Left kidney (tissue), 1 donor: ENCODE measurements at regions not wholly inside any gene's neighbourhood (a gene's known extent, or its start where the extent isn't known, plus 50 kb on each side); places are given as distances from the start of the nearest gene placed in this dataset.
"Not testable (repeated sequence)": the region's sequence is repeated elsewhere in the genome, so short reads cannot be mapped to it uniquely, and the experiment has no call there.

ENCODE experiments used
- DNase-seq: peaks from one replicate; pipeline ENCODE4 v3.0.0-alpha.2; 2013

DNA sequence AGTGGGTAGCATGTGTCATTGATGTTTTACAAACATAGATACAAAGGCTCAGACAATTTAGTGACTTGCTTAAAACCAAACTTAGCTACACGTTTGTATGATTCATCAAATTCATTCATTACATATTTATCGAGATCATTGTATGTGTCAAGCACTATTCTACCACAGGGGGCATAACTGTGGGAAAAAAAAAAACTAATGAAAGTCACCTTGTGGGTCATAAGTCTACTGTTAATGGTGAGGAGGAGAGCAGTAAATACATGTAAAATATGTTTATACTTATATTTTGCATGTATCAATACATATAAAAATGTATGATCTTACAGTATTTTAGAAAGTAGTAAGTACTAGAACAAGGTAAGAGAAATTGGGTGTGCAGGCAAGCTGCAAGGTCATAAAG lies 933.8 kb downstream of the IPMK start:
- no peak for DNase-seq

DNA sequence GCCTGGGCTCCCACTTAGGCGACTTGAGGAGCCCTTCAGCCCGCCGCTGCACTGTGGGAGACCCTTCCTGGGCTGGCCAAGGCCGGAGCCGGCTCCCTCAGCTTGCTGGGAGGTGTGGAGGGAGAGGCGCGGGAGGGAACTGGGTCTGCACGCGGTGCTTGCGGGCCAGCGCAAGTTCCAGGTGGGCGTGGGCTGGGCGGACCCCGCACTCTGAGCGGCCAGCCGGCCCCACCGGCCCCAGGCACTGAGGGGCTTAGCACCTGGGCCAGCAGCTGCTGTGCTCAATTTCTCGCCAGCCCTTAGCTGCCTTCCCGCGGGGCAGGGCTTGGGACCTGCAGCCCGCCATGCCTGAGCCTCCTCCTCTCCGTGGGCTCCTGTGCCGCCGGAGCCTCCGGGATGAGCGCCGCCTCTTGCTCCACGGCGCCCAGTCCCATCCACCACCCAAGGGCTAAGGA lies 946.3 kb downstream of the IPMK start:
- DNase-seq: not testable (repeated sequence)

DNA sequence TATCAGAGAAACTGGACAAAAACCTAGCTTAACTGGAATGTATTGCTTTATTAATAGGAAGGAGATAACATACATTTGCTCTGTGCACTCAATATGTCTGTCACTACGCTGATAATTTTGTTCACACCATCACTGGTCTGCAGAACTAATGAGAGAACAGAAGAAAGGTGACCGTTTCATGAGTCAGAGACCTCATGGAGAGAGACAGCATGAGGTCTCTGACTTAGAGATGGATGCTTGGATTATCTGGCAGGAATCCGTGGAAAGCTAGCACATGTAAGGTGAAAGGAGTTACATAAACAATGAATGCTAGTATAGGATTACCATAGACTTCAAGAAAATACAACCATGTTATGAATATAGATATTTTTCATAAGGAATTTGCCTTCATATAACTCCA lies 947.3 kb downstream of the IPMK start:
- no peak for DNase-seq

DNA sequence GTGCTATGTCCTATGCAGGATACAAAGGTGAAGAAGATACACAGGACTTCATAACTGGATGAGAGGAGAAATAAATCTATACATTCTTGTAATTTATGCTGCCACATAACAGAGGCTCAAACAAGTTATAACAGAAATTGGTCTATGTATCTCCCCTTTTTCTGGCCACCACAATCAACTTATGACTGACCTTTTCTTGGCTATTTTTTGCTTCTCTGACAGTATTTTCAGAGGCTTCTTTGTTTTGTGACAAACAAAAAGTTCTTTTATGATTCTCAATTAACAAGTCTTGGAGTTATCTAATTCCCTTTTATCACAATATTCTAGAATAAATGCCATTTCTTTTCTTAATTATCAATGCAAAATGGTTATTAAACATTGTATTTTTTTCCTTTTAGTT lies 953.0 kb upstream of the ZWINT start:
- no peak for DNase-seq

DNA sequence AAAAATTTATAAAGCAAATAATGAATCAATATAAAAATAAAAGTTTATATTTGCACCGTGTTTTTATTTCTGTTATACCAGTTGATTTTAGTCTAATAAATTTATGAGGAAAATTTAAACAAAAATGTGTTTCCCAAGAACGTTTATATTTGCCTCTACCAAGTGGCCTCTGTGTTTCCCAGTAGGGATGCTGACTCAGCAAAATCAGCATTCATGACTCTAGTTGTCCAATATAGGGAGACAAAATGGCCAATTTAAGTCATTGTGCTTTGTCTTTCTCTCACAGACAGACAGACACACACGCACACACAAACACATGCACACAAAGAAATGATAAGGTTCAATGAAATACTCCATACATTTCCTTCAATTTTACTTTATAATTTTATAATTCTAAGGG lies 942.5 kb upstream of the ZWINT start:
- no peak for DNase-seq

DNA sequence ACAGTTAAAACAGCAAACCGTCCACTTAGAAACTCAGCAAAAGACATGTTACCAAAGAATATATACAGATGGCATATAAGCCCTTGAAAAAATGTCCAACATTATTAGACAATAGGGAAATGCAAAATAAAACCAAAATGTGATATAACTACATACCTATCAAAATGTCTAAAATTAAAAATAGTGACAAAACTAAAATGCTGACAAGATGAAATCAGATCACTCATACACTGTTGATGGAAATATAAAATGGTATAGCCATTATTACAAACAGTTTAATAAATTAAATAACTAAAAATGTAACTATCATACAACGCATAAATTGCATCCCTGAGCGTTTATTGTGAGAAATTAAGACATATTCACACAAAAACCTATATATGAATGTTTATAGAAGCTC lies 939.7 kb upstream of the ZWINT start:
- DNase-seq: no peak

DNA sequence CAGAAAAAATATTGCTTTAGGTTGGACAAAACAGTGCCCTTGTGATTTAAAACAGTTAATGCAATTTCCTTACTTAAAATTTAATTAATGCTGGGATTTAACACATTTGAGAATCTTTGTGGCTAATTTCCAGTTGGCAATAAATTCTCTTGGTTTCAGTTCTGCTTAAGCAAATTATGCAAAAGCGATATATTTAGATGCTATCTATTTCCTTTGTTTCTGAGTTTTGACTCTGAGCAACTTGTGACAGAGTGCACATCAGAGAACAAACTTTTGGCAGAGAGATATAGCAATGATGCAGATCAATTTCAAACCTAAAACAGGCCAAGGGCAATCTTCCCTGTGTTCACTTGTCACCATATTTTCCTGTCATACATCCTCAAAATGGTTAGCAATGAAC lies 933.6 kb upstream of the ZWINT start:
- no peak for DNase-seq

DNA sequence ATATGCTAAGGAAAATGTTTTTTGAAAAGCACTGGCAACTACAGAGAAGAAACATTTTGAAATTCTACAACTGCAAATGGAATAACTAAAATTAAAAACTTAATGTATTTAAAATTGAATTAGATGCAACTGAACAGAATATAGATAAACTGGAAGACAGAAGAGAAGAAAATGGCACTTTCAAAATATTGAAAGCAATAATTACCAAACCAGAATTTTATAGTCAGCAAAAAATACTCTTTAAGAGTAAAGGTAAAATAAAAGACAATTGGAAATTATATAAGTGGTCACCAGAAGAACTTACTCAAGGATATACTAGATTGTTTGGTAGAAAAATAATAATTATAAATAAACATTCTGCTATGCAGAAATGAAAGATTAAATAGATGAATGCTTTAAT lies 927.7 kb upstream of the ZWINT start:
- DNase-seq: no peak

DNA sequence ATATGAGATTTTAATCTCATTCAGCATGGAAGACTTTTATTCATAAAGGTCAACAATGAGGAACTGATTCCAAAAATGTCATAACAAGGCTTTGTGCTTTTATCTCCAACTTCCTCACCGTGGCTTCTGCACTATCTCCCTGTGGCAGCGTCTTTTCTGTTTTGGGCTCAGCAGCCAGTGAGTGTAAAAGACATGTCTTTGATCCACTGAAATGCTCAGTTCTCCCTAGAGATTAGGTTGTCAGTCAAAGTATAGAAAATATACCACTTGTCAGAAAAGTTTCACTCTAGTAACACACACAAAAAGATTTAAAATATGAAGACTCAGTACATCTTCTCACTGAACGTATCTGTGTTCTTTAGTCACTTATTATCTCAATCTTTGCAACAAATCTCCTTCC lies 901.8 kb upstream of the ZWINT start:
- no peak for DNase-seq

DNA sequence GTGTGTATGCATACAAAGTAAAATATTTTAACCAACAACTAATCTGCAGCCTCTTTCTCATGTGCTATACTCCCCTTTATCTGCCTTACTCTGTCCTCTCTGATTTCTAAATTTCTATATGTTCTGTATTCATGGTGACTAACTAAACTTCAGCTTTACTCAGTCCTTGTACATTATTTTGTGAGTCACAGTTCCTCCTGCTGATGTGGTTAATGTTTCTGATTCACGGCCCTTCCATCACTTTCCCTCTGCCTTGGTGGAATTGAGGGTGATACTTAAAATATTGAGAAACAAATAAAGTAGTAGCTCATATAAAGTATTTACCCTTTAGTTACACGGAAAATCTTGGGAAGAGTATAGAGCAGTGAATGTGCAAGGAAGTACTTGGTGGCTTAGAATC lies 899.1 kb upstream of the ZWINT start:
- no peak for DNase-seq

DNA sequence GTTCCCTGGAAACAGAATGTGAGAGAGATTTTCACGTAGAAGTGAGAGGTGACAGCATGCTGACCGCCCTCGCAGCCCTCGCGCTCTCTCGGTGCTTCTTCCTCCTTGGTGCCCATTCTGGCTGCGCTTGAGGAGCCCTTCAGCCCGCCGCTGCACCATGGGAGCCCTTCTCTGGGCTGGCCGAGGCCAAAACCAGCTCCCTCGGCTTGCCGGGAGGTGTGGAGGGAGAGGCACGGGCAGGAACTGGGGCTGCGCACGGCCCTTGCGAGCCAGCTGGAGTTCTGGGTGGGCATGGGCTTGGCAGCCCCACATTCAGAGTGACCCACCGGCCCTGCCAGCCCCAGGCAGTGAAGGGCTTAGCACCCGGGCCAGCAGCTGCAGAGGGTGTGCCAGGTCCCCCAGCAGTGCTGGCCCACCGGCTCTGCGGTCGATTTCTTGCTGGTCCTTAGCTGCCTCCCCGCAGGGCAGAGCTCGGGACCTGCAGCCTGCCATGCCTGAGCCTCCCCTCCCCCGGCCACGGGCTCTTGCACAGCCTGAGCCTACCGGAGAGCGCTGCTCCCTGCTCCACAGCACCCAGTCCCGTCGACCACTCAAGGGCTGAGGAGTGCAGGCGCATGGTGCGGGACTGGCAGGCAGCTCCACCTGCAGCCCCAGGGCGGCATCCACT lies 888.7 kb upstream of the ZWINT start:
- DNase-seq: no peak

DNA sequence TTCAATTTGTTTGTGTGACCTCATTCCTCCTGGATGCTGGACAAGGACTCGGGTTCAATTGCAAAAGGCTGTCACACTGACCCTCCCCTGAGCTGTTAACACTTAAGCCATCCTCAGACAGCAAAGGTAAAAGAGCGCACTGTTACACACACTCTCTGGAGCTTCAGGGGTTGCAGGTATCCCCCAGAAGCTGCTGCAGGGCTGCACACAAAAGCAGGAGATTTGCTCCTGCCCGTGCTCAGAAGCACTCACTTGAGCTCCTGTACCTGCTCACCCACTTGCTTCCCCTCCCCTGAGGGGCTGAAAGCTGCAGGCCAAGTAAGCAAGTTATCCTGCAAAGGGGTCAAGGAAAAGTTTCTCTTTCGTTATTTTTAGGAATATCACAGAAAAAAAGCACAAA lies 886.2 kb upstream of the ZWINT start:
- no peak for DNase-seq

DNA sequence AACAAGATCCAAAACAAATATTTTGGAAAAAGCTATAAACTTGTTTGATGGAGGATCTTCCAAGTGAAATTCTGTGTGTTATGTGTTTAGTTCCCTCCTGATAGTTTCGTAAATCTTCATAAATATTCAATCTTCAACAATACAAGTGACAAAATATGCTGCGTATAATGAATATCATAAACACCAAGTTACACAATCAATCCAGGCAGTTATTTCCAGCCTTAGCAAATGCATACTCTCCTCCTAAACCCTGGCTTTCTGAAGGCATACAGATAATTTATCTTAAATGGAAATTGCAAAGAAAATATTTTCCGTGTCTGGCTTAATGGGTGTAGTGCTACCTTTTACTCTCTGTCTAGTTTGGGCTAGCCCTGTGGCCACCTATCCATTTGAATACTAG lies 864.9 kb upstream of the ZWINT start:
- no peak for DNase-seq

DNA sequence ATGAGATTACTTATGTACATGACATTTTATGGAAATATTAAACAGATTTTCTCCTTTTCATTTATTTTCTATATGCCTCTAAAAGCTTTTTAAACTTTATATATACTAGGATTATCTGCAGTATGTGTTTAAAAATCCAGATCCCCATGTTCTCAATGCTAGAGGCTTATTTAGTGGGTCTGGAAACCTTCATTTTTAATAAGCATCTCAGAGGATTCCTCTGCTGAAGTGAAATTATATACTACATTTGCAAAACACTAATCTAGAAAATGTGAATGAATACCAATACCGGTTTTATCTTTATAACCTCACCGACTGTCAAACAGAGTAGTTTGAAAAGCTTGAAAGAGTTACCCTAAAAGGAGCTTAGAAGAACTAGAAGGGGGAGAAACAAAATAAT lies 863.8 kb upstream of the ZWINT start:
- DNase-seq: no peak

DNA sequence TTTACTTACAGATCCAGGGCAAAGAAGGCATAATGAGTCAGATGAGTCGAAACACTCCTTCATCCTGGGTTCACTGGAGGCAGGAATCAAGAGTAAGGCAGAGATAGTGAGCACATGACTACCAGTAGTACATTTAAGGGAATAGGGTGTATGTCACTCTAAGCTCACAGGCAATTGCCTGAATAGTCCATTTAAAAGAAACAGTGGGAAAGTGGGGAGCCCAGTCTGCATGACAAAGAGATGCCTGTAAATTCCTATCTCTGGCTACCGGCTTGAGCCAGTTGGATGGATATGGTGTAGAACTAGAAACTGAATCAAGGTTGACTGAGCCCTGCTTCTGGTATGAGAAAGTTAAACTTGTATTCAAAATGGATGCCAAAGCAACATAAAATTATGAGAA lies 861.5 kb upstream of the ZWINT start:
- no peak for DNase-seq

DNA sequence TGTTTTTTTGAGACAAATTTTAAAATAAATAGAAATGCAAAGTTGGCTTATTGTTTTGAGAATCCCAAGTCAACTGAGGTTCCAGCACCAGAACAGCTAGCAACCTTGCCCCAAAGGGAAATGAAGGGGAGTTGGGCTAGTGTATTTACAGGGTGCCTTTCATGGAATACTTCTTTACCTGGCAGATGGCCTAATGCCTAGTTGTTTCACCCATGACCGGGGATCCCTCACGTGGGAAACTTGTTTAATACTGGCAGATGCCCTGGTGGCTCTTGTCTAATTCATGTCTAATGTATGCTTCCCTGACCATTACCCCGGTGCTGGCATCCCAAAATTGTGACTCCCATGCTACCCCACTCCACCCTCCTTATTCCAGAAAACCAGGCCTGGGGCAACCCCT lies 861.1 kb upstream of the ZWINT start:
- DNase-seq: no peak

DNA sequence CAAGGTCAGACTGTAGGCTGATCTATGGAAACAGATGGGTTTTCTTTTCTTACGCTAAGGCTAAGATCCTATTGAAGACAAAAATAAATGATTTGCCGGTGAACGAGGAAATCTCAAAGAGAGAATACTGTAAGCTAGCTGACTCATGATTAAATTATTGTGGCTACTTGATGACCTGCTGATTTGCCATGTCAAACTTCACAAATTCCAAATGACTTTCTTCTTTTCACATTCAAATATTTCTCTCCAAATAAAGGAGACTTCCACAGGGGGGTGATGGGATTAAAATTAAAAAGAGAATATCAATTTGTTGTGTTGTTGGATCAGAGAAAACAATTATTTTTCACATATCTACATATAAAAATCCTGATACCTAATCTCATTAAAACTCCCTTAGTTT lies 860.6 kb upstream of the ZWINT start:
- no peak for DNase-seq

DNA sequence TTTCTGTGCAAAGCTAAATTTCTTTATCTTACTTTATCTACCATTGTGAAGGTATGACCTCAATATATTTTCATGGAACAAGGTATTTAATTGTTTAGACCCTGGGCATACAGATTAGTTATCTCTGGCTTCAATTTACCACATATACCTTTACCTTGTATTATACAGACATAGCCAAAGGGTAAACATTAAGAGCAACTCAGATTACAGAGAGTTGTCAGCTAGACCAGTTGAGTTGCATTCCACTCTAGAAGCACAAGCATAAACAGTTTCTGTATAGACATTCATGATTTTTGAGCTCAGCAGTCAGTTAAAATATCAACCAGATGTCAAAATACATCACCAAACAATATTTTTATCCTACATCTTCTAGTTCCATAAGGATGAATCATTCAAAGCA lies 857.3 kb upstream of the ZWINT start:
- DNase-seq: no peak

DNA sequence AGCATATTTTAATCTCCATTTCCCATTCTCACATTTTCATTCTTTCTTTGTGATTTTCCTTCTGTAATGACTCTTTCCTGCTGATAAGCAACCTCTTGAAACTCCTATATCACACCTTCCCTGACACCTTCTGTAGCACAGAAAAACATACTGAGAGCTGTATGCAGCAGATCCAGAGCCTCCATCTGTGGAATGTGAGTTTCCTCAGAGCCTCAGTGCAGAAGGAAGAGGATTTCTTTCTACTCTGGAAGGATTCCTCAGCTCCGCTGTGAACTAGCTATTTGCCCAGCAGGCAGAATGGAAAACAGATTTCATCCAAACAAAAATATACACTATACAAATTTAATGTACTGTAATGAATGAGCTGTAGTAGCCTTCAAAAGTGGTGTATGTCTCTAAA lies 841.3 kb upstream of the ZWINT start:
- no peak for DNase-seq

DNA sequence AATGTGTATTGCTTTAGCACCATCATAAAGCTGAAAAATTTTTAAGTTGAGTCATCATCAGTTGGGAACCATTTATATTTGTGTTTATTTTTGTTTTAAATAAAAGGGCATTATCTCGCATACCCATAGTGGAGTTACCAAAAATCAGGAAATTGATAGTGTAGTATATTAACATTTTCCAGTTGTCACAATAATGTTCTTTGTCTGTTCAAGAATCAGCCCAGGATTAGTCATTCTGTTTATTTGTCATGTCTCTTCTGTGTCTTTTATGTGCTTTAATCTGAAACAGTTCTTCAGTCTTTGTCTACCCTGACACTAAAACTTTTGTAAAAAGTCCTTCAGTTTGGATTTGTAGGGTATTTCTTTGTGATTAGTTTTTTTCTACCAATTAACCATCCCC lies 827.8 kb upstream of the ZWINT start:
- DNase-seq: no peak

DNA sequence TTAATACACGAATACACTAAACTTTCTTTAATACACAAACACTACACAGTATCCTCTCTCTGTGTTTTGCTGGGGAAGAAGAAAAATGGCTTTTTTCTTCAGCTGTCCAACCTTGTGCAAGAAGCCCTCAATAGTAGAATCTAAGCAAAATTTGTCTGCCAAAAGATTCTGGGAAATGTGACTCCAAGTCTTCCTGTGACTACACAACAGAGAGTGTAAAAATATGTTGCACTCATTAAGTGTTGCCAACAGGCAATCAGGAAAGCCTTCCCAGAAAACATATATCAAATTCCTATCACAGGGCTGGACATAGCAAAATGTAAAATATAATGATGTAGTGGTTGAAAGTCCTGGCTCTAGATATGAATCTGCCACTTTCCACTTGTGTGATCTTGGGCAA lies 825.1 kb upstream of the ZWINT start:
- no peak for DNase-seq

DNA sequence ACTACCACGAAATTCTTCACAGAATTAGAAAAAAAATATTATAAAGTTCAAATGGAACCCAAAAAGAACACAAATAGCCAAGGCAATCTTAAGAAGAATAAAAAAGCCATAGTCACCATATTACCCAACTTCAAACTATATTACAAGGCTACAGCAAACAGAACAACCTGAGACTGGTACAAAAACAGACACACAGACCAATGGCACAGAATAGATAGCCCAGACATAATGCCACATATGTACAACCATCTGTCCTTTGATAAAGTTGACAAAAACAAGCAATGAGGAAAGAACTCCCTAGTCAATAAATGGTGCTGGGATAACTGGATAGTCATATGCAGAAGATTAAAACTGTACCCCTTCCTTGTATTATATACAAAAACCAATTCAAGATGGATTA lies 808.5 kb upstream of the ZWINT start:
- DNase-seq: no peak

DNA sequence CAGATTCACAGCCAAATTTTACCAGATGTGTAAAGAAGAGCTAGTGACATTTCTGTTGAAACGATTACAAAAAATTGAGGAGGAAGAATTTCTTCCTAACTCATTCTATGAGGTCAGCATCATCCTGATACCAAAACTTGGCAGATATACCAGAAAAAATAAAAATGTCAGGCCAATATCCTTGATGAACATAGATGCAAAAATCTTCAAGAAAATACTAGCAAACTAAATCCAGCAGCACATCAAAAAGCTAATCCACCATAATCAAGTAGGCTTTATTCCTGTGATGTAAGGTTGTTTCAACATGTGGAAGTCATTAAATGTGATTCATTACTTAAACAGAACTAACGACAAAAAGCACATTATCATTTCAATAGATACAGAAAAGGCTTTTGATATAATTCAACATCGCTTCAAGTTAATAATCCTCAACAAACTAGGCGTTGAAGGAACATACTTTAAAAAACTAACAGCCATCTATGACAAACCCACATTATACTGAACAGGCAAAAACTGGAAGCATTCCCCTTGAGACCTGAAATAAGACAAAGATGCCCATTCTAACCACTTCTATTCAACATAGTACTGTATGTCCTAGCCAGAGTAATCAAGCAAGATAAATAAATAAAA lies 807.7 kb upstream of the ZWINT start:
- DNase-seq: no peak

DNA sequence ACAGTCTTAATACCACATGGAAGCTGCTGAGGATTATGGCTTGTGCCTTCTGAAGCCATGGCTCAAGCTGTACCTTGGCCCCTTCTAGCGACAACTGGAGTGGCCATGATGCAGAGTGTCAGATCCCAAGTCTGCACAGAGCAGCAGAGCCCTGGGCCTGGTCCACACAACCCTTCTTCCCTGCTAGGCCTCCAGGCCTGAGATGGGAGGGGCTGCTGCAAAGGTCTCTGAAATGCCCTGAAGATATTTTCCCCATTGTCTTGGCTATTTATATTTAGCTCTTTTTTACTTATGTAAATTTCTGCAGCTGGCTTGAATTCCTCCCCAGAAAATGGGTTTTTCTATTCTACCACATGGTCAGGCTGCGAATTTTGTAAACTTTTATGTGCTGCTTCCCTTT lies 804.6 kb upstream of the ZWINT start:
- DNase-seq: no peak

DNA sequence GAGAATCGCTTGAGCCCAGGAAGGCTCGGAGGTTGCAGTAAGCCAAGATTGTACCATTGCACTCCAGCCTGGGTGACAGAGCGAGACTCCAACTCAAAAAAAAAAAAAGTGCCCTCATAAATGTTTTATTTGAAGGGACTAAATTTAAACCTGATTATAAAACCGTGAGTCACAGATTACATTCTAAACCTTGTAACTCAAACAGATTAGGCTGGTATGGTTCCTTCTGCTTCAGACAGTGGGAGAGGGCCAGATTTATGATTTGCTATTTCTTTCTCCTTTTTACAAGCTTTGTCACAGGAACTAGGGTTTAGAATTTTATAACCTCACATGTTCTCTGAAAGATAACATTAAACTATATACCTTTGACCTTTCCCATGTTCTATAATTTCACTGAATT lies 801.2 kb upstream of the ZWINT start:
- DNase-seq: no peak
